ENCODE measurements at regions not wholly inside any gene's neighbourhood (a gene's known extent, or its start where the extent isn't known, plus 50 kb on each side); places are given as distances from the start of the nearest gene placed in this dataset.

- TF ChIP-seq, protein P1, sequence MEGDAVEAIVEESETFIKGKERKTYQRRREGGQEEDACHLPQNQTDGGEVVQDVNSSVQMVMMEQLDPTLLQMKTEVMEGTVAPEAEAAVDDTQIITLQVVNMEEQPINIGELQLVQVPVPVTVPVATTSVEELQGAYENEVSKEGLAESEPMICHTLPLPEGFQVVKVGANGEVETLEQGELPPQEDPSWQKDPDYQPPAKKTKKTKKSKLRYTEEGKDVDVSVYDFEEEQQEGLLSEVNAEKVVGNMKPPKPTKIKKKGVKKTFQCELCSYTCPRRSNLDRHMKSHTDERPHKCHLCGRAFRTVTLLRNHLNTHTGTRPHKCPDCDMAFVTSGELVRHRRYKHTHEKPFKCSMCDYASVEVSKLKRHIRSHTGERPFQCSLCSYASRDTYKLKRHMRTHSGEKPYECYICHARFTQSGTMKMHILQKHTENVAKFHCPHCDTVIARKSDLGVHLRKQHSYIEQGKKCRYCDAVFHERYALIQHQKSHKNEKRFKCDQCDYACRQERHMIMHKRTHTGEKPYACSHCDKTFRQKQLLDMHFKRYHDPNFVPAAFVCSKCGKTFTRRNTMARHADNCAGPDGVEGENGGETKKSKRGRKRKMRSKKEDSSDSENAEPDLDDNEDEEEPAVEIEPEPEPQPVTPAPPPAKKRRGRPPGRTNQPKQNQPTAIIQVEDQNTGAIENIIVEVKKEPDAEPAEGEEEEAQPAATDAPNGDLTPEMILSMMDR (IDR thresholded peaks at IDR 0.05; ENCODE audit: low read depth, low read length): no peak
- H3K4me3 ChIP-seq (replicated peaks in 1 of 2; ENCODE audit: low read depth in 2 of 2, low read length in 2 of 2): no peak overlapping the region
- no peak for DNase-seq (ENCODE audit: low read depth in 2 of 2)
Observed at GRCh38 chr13:108528303-108528702, 101.1 kb upstream of the MYO16 start.

DNA sequence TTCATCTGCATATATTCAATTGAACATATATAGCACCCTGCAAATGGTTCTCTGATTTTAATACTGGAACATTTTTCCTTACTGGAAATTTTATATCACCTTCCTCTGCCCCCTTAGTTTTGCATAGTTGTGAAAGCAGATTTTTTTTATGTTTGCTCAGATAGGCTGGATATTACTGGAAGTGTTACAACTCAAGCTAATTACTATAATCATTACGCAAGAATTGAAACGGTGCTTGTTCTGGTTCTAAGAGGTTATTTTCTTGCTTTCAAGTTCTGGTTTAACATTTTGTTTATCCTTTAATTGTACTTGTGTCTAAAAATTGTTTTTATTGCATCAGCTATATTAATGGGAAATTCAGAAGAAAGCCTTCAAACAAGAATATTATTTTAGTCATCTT, 95.6 kb upstream of the MYO16 start:
- no peak overlapping the region for H3K4me3 ChIP-seq (replicated peaks in 1 of 2; ENCODE audit: low read depth in 2 of 2, low read length in 2 of 2)
- TF ChIP-seq, protein P1 (IDR thresholded peaks at IDR 0.05; ENCODE audit: low read depth, low read length): no peak
- DNase-seq (ENCODE audit: low read depth in 2 of 2): no peak

- TF ChIP-seq, protein P1 (IDR thresholded peaks at IDR 0.05; ENCODE audit: low read depth, low read length): no peak
- DNase-seq (ENCODE audit: low read depth in 2 of 2): no peak
- H3K4me3 ChIP-seq (replicated peaks in 1 of 2; ENCODE audit: low read depth in 2 of 2, low read length in 2 of 2): no peak overlapping the region
Observed at GRCh38 chr13:108534728-108535127, 94.7 kb upstream of the MYO16 start.

DNA sequence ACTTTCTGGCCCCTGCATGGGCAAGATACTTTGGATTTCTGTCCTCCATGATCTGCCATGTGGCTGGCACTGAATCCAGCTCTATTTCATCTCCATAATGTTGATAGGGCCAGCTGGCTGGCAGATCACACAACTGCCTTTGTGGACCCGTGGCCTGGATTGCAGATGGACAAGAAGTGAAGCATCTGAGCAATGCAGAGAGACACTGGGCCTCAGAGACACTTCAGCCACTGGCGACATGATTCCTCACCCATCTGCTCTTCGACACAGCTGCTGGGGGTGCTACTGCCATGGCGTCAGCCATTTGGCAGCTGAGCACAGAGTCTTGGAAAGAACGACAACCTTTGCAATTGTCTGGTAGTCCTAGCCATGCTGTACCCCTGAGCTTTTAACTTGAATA, 79.5 kb upstream of the MYO16 start:
- TF ChIP-seq, protein P1 (IDR thresholded peaks at IDR 0.05; ENCODE audit: low read depth, low read length): no peak
- H3K4me3 ChIP-seq (replicated peaks in 1 of 2; ENCODE audit: low read depth in 2 of 2, low read length in 2 of 2): no peak overlapping the region
- DNase-seq (ENCODE audit: low read depth in 2 of 2): no peak

GRCh38 chr13:108551674-108552073, 77.7 kb upstream of the MYO16 start:
- TF ChIP-seq, protein P1 (IDR thresholded peaks at IDR 0.05; ENCODE audit: low read depth, low read length): no peak
- H3K4me3 ChIP-seq (replicated peaks in 1 of 2; ENCODE audit: low read depth in 2 of 2, low read length in 2 of 2): no peak overlapping the region
- DNase-seq (ENCODE audit: low read depth in 2 of 2): no peak

DNA sequence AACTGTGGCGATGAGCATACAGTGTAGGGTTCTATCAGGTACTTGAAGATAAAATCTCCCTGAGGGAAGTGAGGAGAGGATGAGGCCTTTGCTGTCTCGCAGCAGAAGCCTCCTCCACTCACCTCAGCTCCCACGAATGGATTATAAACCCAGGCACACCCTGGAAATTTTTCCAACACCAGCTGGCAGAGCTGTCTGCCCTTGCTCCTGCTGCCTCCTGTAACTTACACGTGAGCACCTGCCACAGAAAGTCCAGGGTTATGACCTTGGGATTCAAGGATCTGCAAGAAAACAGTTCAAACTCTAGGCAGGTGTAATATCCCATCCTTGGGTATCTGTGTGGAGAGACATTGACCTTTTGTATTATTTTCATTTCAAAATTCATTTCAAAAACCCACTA, 70.9 kb upstream of the MYO16 start:
- no peak for DNase-seq (ENCODE audit: low read depth in 2 of 2)
- H3K4me3 ChIP-seq (replicated peaks in 1 of 2; ENCODE audit: low read depth in 2 of 2, low read length in 2 of 2): no peak overlapping the region
- TF ChIP-seq, protein P1 (IDR thresholded peaks at IDR 0.05; ENCODE audit: low read depth, low read length): no peak

DNA sequence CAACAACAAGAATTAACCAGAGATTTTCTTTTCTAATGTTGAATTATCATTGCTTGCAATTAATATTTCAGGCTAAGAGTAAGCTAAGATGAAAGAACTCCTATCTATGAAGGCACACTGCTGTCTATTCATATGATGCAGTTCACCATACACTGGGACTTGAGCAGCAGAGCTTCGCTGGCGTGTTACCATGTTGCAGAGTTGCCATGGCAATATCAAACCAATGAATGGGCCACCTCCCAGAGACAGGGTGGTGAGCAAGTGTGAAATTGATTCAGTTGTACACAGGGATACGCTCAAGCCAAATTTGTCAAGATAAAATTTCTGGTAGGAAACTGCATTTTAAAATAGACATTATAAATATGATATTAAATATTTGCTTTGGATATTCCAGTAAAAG, 69.3 kb upstream of the MYO16 start:
- TF ChIP-seq, protein P1 (IDR thresholded peaks at IDR 0.05; ENCODE audit: low read depth, low read length): no peak

More for the DNA sequence above, 69.3 kb upstream of the MYO16 start:
- no peak overlapping the region for H3K4me3 ChIP-seq (replicated peaks in 1 of 2; ENCODE audit: low read depth in 2 of 2, low read length in 2 of 2)
- DNase-seq (ENCODE audit: low read depth in 2 of 2): no peak

Measured in cardiac fibroblast (primary cell).